ENCODE measurements at regions not wholly inside any gene's neighbourhood (a gene's known extent, or its start where the extent isn't known, plus 50 kb on each side); places are given as distances from the start of the nearest gene placed in this dataset.

- TF ChIP-seq POLR2A (IDR thresholded peaks at IDR 0.05) = no peak
- TF ChIP-seq, protein P1, sequence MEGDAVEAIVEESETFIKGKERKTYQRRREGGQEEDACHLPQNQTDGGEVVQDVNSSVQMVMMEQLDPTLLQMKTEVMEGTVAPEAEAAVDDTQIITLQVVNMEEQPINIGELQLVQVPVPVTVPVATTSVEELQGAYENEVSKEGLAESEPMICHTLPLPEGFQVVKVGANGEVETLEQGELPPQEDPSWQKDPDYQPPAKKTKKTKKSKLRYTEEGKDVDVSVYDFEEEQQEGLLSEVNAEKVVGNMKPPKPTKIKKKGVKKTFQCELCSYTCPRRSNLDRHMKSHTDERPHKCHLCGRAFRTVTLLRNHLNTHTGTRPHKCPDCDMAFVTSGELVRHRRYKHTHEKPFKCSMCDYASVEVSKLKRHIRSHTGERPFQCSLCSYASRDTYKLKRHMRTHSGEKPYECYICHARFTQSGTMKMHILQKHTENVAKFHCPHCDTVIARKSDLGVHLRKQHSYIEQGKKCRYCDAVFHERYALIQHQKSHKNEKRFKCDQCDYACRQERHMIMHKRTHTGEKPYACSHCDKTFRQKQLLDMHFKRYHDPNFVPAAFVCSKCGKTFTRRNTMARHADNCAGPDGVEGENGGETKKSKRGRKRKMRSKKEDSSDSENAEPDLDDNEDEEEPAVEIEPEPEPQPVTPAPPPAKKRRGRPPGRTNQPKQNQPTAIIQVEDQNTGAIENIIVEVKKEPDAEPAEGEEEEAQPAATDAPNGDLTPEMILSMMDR (IDR thresholded peaks at IDR 0.05) = no peak
These were observed 87.4 kb upstream of the TRIM2 start for GRCh38 chr4:153116801-153117200.

Data from esophagus squamous epithelium (tissue), 4 donors.